GM12873 (cell line): ENCODE measurements at regions not wholly inside any gene's neighbourhood (a gene's known extent, or its start where the extent isn't known, plus 50 kb on each side); places are given as distances from the start of the nearest gene placed in this dataset.

ENCODE experiments used
- TF ChIP-seq, protein P1 (sequence below): IDR thresholded peaks from 2 replicates; pipeline ENCODE4 v1.5.1; 2012; ENCODE audit warnings: low read depth, mild to moderate bottlenecking, moderate library complexity, low read length, control low read depth; ENCODE audit not compliant: insufficient read depth; ENCODE audit errors: missing control alignments

DNA sequence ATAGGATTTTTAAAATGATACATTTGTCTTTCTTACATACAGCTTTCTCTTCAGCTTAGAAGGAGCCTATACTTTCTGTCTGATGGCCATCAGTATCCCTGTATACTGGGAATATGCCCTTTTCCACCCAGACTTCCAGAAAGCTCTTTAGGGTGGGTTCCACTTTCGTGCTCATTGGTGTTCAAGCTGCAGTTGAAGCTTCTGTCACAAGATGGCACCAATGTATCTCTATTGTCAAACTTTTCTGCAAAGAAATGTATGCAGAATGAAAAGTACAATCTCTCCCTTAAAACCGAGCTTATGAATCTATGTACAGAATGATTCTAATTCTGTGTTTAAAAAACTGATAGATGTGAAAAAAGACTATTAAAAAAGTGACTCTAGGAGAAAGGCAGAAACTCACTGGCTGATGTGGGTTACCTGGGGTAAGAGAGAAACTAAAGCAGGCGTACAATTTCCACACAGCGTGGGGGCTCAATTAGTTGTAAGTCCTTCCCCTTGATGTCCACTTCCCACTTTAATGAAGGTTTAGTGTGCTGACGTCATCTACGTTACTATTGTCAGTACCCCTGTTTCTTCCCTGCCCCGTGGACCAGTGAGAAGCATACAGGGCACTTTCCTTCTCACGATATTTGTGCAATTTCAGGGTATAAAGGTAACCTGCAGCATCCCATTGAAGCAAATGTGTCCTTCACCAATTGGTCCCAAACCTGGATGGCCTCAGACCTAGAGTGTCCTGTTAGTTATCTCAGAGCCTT is 57.3 kb upstream of the TCEAL2 start:
- TF ChIP-seq, protein P1, sequence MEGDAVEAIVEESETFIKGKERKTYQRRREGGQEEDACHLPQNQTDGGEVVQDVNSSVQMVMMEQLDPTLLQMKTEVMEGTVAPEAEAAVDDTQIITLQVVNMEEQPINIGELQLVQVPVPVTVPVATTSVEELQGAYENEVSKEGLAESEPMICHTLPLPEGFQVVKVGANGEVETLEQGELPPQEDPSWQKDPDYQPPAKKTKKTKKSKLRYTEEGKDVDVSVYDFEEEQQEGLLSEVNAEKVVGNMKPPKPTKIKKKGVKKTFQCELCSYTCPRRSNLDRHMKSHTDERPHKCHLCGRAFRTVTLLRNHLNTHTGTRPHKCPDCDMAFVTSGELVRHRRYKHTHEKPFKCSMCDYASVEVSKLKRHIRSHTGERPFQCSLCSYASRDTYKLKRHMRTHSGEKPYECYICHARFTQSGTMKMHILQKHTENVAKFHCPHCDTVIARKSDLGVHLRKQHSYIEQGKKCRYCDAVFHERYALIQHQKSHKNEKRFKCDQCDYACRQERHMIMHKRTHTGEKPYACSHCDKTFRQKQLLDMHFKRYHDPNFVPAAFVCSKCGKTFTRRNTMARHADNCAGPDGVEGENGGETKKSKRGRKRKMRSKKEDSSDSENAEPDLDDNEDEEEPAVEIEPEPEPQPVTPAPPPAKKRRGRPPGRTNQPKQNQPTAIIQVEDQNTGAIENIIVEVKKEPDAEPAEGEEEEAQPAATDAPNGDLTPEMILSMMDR, result peak; percentile 64

DNA sequence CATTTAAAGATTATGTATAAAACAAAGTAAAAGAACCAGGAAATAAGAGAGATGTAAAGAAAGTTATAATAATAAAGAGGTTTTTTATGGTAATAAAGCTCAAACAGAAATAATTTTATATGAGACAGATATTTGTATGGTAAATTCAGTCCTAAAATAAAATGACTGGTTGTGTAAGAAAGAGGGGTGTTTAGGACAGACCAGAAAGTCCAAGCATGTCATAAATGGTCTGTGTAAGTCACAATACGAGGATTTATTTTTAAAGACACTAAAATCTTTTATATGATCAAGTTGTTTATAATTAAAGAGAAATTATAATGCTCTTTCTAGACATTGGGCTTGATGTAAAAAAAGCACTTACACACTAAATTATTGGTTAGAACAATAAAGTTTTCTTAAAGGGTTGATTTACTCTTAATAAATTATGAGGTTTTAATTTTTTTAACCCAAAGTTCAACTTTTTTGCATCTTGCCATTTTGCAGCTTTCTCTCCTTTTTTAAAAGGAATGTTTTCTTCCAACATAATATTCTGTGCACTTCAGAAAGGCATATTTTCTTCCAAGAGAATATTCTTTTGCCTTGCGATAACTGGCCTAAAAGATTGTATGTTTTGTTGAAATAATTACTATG is 61.9 kb upstream of the TCEAL2 start:
- TF ChIP-seq, protein P1, result no peak

DNA sequence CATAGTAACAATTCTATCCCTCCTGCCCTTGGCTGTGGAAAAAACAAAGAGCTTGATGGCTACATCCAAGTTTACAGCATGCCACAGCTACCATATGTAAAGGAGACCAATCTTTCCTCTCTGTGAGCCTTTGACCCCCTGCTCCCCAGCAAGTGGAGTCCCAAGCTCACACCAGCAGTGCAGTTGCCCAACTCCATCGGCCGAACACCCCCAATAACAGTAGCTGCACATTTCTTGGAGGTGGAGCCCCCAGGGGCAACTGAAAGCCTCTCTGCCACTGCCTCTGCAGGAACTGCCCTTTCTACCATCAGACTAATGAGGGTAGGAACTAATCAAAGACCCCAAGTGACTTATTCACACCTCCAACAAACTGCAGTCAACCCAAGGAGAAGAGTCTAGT is 81.0 kb upstream of the TCEAL2 start:
- TF ChIP-seq, protein P1, result no peak

DNA sequence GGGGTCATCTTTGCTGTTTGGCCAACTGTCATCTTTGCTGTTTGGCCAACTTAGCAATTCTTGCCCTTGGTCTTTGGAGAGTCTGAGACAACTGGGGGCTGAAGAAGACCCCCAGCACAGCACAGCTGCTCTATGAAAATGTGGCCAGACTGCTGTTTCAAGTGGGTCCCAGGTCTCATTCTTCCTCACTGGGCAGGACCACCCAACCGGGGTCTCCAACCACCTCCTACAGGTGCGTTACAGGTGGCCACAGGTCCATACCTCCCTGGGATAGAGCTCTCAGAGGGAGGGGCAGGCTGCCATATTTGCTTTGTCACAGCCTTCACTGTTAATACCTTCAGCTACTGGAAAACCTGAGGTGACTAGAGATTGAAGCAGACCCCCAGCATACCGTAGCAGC is 82.1 kb upstream of the TCEAL2 start:
- TF ChIP-seq, protein P1, result no peak

DNA sequence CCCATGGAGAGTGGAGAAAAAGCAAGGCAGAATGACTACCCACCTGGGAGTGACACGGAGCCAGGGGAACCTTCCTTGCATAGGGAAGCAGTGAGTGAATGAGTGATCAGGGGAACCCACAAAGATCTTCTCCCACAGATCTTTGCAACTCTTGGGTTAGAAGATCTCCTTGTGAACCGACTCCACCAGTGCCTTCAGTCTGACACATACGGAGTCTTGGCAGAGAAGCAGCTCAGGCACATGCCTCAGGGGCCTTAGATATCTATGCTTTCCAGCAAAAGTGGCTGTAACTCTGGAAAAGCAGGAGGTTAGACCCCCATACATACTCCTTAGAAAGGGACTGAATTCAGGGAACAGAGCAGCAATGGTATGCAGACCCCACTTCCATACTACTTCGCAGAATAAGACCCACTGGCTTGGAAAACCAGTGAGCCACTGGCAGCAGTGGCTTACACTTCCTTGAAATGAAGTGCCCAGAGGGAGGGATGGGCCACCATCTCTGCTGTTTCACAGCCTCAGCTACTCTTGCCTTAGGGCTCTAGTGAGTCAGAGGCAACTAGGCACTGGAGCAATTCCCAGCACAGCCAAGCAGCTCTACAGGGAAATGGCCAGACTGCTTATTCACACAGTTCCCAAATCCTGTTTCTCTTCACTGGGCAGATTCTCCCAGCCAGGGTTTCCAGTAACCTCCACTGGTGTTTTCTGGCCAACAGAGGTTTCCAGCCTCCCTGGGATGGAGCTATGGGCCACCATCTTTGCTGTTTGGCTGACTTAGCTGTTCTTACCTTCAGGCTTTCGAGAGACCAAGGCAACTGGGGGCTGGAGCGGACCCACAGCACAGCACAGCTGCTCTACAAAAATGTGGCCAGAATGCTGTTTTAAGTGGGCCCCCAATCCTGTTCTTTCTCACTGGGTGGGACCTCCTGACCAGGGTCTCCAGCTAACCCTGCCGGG is 82.8 kb upstream of the TCEAL2 start:
- TF ChIP-seq, protein P1, result no peak

DNA sequence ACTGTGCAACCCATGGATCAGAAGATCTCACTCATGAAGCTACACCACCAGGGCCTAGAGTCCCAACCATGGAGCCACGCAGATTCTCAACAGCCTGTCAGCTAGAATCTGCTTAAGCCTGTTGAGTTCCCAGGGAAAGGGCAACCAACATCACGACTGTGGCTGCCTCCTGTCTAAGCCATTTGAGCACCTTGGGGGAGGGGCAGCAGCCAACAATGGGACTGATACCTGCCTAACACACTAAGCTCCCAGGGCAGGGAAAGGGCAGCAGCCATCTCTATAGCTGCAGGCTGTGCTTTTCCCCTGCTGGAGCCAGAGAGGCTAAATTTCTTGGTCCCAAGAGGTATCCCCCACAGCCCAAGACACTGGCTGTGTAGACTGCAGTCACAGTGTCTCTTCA is 96.5 kb upstream of the TCEAL2 start:
- TF ChIP-seq, protein P1, result no peak

DNA sequence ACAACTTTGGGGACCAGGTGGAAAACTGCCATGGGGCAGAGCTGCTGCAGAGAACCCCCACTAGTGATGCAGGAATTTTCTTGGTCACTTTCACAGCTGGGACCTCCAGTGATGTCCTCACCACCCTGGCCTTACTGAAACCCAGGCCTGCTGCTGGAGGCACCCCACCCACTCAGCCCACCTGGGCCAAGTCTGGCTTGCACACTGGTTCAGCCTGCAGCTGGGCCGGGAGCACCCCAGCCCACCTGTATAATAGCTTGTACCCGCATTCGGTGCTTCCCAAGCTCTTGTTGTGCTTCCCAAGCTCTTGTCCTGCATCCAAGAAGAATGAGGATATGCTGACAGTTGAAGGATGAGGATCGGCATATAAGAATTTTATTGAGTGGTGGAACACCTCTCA is 86.4 kb upstream of the ZMAT1 start:
- TF ChIP-seq, protein P1, result no peak
